Activated naive CD4-positive, alpha-beta T cell treated with anti-CD3 and anti-CD28 coated beads, Interleukin-2, amount 10 ng/mL, durations not matched to agents 7 days and 5 days (primary cell): ENCODE measurements at regions not wholly inside any gene's neighbourhood (a gene's known extent, or its start where the extent isn't known, plus 50 kb on each side); places are given as distances from the start of the nearest gene placed in this dataset.

Experiments used
- CTCF ChIA-PET: fragments of 350-600 bp; sonication (Branson Sonifier 250); formaldehyde crosslinking; loops from one replicate; lab custom pipeline; 2021; ENCODE audit warnings: antibody characterized with exemption; lab: Charles Lee
- DNase-seq: peaks from one replicate; pipeline ENCODE4 v3.0.0-alpha.2; 2020
- H3K27ac Mint-ChIP-seq: one replicate; pipeline ENCODE4 v1.8.0; 2021; ENCODE audit warnings: mild to moderate bottlenecking, moderate library complexity, mixed read lengths
- H3K27me3 Mint-ChIP-seq: one replicate; pipeline ENCODE4 v1.8.0; 2021; ENCODE audit warnings: mild to moderate bottlenecking, mixed read lengths
- H3K36me3 Mint-ChIP-seq: one replicate; pipeline ENCODE4 v1.8.0; 2021; ENCODE audit warnings: mixed read lengths
- H3K4me1 Mint-ChIP-seq: one replicate; pipeline ENCODE4 v1.8.0; 2021; ENCODE audit warnings: mixed read lengths
- H3K4me3 Mint-ChIP-seq: one replicate; pipeline ENCODE4 v1.8.0; 2021; ENCODE audit warnings: mild to moderate bottlenecking, moderate library complexity, mixed read lengths
- H3K9me3 Mint-ChIP-seq: one replicate; pipeline ENCODE4 v1.8.0; 2021; ENCODE audit warnings: mixed read lengths

DNA sequence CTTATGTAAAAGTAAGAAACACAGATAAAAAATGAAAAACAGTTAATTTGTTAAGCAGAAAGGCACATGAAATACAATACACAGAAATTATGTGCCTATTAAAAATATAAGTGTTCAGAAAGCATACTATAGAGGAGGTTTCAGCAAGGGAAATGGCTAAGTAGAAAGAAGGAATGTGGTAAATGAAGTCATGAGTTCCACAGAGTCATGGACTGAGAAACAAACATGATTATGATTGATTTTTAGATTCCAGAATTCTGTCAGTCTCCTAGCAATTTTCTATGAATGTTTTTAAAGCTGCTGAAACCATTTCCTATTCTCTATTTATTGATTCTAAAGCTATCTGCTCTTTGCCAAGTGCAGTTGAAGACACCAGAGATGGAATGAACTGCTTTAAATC, 1398.4 kb downstream of the ARAP2 start:
- H3K9me3 Mint-ChIP-seq = no peaks in the 10 kb centered on the region
- no peak overlapping the region for H3K4me3 Mint-ChIP-seq
- no peaks in the 10 kb centered on the region for H3K36me3 Mint-ChIP-seq
- no peak overlapping the region for H3K27ac Mint-ChIP-seq
- CTCF ChIA-PET = no interaction called here
- no peaks in the 10 kb centered on the region for H3K27me3 Mint-ChIP-seq
- H3K4me1 Mint-ChIP-seq = no peaks in the 10 kb centered on the region
- no peak for DNase-seq

GRCh38 chr4:34850421-34850820, 1393.9 kb downstream of the ARAP2 start:
- Mint-ChIP-seq H3K9me3 (no peaks in the 10 kb centered on the region), H3K4me3 (no peak overlapping the region), H3K27me3 (no peaks in the 10 kb centered on the region), H3K4me1 (no peaks in the 10 kb centered on the region), H3K36me3 (no peaks in the 10 kb centered on the region), H3K27ac (no peak overlapping the region)
- DNase-seq = no peak
- CTCF ChIA-PET = no interaction called here

DNA sequence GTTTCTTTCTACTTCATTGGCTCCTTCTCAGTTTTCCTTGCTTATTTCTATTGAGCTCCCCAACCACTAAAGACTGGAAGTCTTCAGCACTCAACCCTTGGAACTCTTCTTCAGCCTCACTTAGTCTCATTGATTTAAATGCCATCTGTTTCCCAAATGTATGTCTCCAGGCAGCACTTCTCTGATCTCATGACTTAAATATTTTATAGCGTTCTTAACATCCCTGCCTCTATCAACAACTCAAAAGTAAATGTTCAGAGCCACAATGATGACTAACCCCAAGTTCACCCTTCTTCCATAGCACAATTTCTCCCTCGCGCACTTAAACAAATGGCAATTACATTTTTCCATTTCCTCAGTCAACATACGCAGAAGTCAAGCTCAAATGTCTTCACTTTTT, 1393.3 kb downstream of the ARAP2 start:
- Mint-ChIP-seq H3K4me3 (no peak overlapping the region), H3K36me3 (no peaks in the 10 kb centered on the region), H3K27ac (no peak overlapping the region), H3K27me3 (no peaks in the 10 kb centered on the region), H3K9me3 (no peaks in the 10 kb centered on the region), H3K4me1 (no peaks in the 10 kb centered on the region)
- CTCF ChIA-PET = no interaction called here
- no peak for DNase-seq

DNA sequence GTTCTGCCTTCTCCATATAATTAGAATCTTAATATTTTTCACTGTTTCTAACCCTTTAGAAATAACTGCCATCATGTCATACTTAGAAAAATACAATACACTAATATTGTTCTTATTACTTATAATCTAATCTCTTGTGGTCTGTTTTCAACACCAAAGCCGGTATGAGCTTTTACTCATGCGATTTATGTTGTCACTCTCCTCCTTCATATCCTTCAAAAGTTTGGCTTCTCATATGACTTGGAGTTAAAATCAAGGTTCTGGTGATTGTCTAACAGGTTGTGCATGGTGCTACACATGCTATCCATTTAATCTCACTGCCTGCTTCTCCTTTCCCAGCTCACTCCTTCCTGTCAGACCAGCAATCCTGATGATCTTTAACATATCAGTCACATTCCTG, 1392.9 kb downstream of the ARAP2 start:
- H3K27me3 Mint-ChIP-seq = no peaks in the 10 kb centered on the region
- H3K4me1 Mint-ChIP-seq = no peaks in the 10 kb centered on the region
- no peaks in the 10 kb centered on the region for H3K36me3 Mint-ChIP-seq
- CTCF ChIA-PET = no interaction called here
- no peak overlapping the region for H3K4me3 Mint-ChIP-seq
- no peaks in the 10 kb centered on the region for H3K9me3 Mint-ChIP-seq
- no peak overlapping the region for H3K27ac Mint-ChIP-seq
- DNase-seq = no peak

- CTCF ChIA-PET = no interaction called here
- DNase-seq = no peak
- Mint-ChIP-seq H3K27ac (no peak overlapping the region), H3K4me1 (no peaks in the 10 kb centered on the region), H3K27me3 (no peaks in the 10 kb centered on the region), H3K4me3 (no peak overlapping the region), H3K36me3 (no peaks in the 10 kb centered on the region), H3K9me3 (no peaks in the 10 kb centered on the region)
Observed at GRCh38 chr4:34854451-34854850, 1389.9 kb downstream of the ARAP2 start.

GRCh38 chr4:34861666-34862065, 1382.6 kb downstream of the ARAP2 start:
- CTCF ChIA-PET = no interaction called here
- no peak for DNase-seq

GRCh38 chr4:34878961-34879360, 1365.4 kb downstream of the ARAP2 start:
- no peak overlapping the region for H3K4me3 Mint-ChIP-seq
- no peak for DNase-seq
- CTCF ChIA-PET = no interaction called here
- peaks cover 18% of the 10 kb centered on the region for H3K9me3 Mint-ChIP-seq
- H3K4me1 Mint-ChIP-seq = no peaks in the 10 kb centered on the region
- no peaks in the 10 kb centered on the region for H3K36me3 Mint-ChIP-seq
- no peaks in the 10 kb centered on the region for H3K27me3 Mint-ChIP-seq
- H3K27ac Mint-ChIP-seq = no peak overlapping the region

More at GRCh38 chr4:34861666-34862065, 1382.6 kb downstream of the ARAP2 start:
- Mint-ChIP-seq H3K27ac (no peak overlapping the region), H3K4me3 (no peak overlapping the region), H3K36me3 (no peaks in the 10 kb centered on the region), H3K27me3 (no peaks in the 10 kb centered on the region), H3K9me3 (no peaks in the 10 kb centered on the region), H3K4me1 (no peaks in the 10 kb centered on the region)

- Mint-ChIP-seq H3K9me3 (peaks cover 8% of the 10 kb centered on the region), H3K27me3 (no peaks in the 10 kb centered on the region), H3K27ac (no peak overlapping the region), H3K4me3 (no peak overlapping the region), H3K4me1 (no peaks in the 10 kb centered on the region), H3K36me3 (no peaks in the 10 kb centered on the region)
- DNase-seq = no peak
- CTCF ChIA-PET = no interaction called here
Observed at GRCh38 chr4:34880246-34880645, 1364.1 kb downstream of the ARAP2 start.

- CTCF ChIA-PET = no interaction called here
- no peak for DNase-seq
- H3K4me1 Mint-ChIP-seq = no peaks in the 10 kb centered on the region
- no peaks in the 10 kb centered on the region for H3K36me3 Mint-ChIP-seq
- no peak overlapping the region for H3K4me3 Mint-ChIP-seq
- no peaks in the 10 kb centered on the region for H3K27me3 Mint-ChIP-seq
- no peak overlapping the region for H3K27ac Mint-ChIP-seq
- peaks cover 10% of the 10 kb centered on the region for H3K9me3 Mint-ChIP-seq
Observed at GRCh38 chr4:34891892-34892291, 1352.4 kb downstream of the ARAP2 start.

DNA sequence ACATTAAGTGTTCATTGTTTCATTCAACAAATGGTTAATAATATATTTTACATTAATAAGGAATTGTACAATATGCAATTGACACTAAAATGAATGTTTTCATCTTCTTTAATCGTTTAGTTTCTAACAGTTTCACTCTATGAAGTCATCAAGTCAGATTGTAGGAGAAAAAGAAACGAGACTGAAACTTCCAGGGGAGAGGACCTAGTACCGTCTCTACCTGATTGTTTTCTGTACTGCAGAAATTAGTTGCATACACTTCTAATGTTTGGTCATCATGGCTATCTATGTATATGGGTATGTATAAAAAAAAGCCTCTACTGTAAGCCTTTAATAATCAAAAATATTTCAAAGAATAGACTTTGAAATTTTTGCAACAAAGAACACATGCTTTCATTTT, 1350.9 kb downstream of the ARAP2 start:
- CTCF ChIA-PET = no interaction called here
- H3K27ac Mint-ChIP-seq = no peak overlapping the region
- no peak for DNase-seq
- H3K27me3 Mint-ChIP-seq = no peaks in the 10 kb centered on the region
- H3K4me1 Mint-ChIP-seq = no peaks in the 10 kb centered on the region
- no peak overlapping the region for H3K4me3 Mint-ChIP-seq
- H3K9me3 Mint-ChIP-seq = peaks cover 12% of the 10 kb centered on the region
- no peaks in the 10 kb centered on the region for H3K36me3 Mint-ChIP-seq

- Mint-ChIP-seq H3K27me3 (no peaks in the 10 kb centered on the region), H3K4me3 (no peak overlapping the region), H3K4me1 (no peaks in the 10 kb centered on the region), H3K9me3 (peaks cover 1% of the 10 kb centered on the region), H3K27ac (no peak overlapping the region), H3K36me3 (no peaks in the 10 kb centered on the region)
- no peak for DNase-seq
- CTCF ChIA-PET = no interaction called here
Observed at GRCh38 chr4:34920032-34920431, 1324.3 kb downstream of the ARAP2 start.

DNA sequence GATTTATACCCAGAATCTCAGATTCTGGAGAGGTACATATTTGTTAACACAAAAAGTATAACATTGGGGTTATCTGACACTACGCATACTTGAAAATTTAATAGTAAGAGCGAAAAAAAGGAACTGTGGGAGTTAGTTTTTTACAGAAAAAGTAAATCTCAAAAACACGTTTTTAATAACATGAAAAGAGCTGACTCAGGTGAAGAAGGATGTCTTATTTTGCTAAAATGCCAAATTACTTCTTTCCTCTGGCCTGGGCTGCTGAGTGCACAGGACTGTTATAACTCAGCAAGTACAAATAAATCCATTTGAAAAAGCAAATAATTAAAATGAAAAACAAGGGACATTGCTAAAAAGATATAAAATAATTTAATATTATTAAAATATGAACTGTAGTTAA, 1322.9 kb downstream of the ARAP2 start:
- no peaks in the 10 kb centered on the region for H3K27me3 Mint-ChIP-seq
- no peaks in the 10 kb centered on the region for H3K4me1 Mint-ChIP-seq
- no peak for DNase-seq
- no peak overlapping the region for H3K4me3 Mint-ChIP-seq
- no peaks in the 10 kb centered on the region for H3K36me3 Mint-ChIP-seq
- H3K27ac Mint-ChIP-seq = no peak overlapping the region
- CTCF ChIA-PET = no interaction called here
- peaks cover 1% of the 10 kb centered on the region for H3K9me3 Mint-ChIP-seq

GRCh38 chr4:34922325-34922724, 1322.0 kb downstream of the ARAP2 start:
- no peaks in the 10 kb centered on the region for H3K4me1 Mint-ChIP-seq
- H3K4me3 Mint-ChIP-seq = no peak overlapping the region
- H3K36me3 Mint-ChIP-seq = no peaks in the 10 kb centered on the region
- CTCF ChIA-PET = no interaction called here
- peaks cover 1% of the 10 kb centered on the region for H3K9me3 Mint-ChIP-seq
- no peaks in the 10 kb centered on the region for H3K27me3 Mint-ChIP-seq
- no peak for DNase-seq
- H3K27ac Mint-ChIP-seq = no peak overlapping the region

- Mint-ChIP-seq H3K36me3 (no peaks in the 10 kb centered on the region), H3K4me1 (no peaks in the 10 kb centered on the region), H3K4me3 (no peak overlapping the region), H3K27ac (no peak overlapping the region), H3K9me3 (peaks cover 6% of the 10 kb centered on the region), H3K27me3 (no peaks in the 10 kb centered on the region)
- CTCF ChIA-PET = no interaction called here
- no peak for DNase-seq
Observed at GRCh38 chr4:34932591-34932990, 1311.7 kb downstream of the ARAP2 start.

DNA sequence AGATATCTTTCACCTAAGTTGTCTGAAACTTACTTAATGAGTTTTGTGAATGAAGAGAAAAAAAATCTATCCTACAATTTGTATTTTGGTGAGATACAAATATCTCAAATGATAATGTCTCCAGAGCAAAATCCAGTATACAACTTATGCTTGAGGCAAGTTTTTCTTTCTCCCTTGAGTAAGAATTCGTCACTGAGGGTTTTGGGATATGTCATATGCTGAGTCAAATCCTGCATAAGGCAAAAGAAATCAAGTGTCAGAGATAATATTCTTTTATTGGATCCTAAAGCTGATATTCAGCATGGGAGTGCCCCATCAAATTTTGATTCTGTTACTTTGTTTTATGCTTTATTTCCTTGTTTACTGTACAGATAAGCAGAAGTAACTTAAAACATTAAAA, 1308.6 kb downstream of the ARAP2 start:
- CTCF ChIA-PET = no interaction called here
- Mint-ChIP-seq H3K9me3 (peaks cover 4% of the 10 kb centered on the region), H3K36me3 (no peaks in the 10 kb centered on the region), H3K27ac (no peak overlapping the region), H3K4me1 (no peaks in the 10 kb centered on the region), H3K4me3 (no peak overlapping the region), H3K27me3 (no peaks in the 10 kb centered on the region)
- no peak for DNase-seq

DNA sequence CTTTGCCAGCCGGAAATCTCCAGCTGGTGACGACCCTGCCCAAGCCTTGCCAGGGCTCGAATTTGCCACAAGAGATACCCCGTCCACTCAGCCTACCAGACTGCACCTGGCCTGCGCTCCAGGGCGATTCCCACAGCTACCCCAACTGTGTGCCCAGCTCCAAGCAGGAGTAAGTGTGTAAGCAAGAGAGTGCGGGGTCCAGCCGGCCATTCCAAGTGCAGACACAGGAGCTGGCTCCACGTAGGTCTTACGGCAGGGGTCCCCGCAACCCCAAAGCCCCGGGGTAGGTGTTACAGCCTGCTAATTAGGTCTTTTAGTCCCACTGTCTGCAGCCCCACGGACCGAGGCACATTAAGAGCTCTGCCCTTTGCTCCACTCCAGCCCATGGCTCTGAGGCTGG, 1305.2 kb downstream of the ARAP2 start:
- Mint-ChIP-seq H3K27ac (no peak overlapping the region), H3K4me1 (no peaks in the 10 kb centered on the region), H3K9me3 (peaks cover 2% of the 10 kb centered on the region), H3K27me3 (no peaks in the 10 kb centered on the region), H3K36me3 (no peaks in the 10 kb centered on the region), H3K4me3 (no peak overlapping the region)
- CTCF ChIA-PET = no interaction called here
- DNase-seq = no peak
